GM21576 (cell line): ENCODE measurements at regions not wholly inside any gene's neighbourhood (a gene's known extent, or its start where the extent isn't known, plus 50 kb on each side); places are given as distances from the start of the nearest gene placed in this dataset.

ENCODE experiments used
- ATAC-seq: cut with Tn5 transposase; IDR thresholded peaks from one replicate; pipeline ENCODE4 v1.9.1; 2021; ENCODE audit warnings: mild to moderate bottlenecking, moderate library complexity; ENCODE audit not compliant: unreplicated experiment

GRCh38 chr4:129641179-129641578, 545.2 kb downstream of the C4orf33 start:
- ATAC-seq, result peak; percentile 79

GRCh38 chr4:129645461-129645860, 549.5 kb downstream of the C4orf33 start:
- ATAC-seq, result no peak

DNA sequence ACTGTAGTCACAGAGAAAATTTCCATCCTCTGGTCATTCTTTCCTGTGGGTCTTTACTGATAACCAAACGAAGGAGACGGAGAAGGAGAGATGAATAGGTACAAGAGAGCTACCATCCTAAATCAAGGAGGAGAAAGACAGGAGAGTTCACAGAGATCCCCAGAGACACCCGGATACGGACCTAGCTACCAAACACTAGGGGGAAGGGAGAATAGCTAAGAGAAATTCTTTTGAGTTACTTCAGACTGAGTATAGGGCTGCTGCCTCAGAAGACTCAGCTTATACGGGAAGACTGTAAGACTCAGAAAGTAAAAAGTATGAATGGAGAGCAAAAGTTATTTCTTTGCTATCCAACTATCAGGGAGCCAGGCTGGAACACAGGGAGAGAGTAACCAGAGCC, 572.1 kb downstream of the C4orf33 start:
- no peak for ATAC-seq

- no peak for ATAC-seq
These were observed 577.0 kb downstream of the C4orf33 start for GRCh38 chr4:129672941-129673340.

DNA sequence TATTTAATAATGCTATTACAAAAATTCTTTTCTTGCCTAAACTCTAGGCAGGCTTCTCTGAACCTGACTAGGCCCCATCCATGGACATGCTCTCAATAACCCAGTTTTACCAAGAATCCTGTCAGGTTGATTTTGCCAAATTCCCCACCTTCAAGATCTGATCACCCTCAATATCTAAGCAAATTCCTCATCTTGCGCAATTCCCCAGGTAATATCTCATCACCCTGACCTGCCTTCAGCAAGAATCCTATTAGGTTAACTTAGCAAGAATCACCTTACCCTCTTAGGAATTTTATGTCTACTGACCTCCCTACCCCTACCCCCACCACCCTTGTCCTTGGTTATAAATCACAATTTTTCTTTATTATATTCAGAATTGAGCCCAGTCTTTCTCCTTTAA, 579.1 kb downstream of the C4orf33 start:
- ATAC-seq, result no peak

GRCh38 chr4:129676934-129677333, 581.0 kb downstream of the C4orf33 start:
- no peak for ATAC-seq

DNA sequence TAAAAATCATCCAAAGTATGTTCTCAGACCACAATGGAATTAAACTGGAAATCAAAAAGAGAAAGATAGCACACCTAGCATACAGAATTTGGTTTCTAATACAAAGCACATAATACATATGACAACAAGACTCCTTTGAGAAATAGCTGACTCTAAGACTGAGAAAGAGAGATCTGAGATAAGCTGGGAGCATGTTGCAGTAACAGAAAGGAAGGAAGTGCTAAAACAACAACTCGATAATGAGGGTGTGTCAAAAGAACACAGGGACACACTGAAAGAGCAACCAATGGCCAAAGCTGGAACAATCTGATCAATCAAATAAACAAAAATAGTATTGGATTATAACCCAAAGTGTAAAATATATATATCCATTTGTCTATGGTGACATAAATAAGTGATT, 586.6 kb downstream of the C4orf33 start:
- ATAC-seq, result no peak

DNA sequence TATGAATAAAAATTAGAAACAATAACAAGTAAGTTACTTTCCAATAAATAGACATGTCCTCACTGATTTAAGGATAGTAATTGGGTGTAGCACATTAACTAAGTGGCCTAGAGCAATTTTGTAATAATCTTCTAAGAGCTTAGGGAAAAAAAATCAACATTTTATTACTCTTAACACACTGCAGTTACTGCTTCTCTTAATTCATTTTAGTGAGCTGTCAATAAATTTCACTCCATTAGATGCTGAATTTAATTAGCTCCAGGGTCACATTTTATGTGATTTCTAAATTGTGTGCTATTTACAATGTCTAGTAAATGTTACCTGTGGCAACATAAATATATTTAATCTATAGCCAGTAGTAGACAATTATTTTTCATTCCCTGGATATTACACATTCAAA, 612.0 kb downstream of the C4orf33 start:
- ATAC-seq, result no peak

GRCh38 chr4:129708784-129709183, 612.8 kb downstream of the C4orf33 start:
- ATAC-seq, result no peak

- ATAC-seq, result no peak
These were observed 642.2 kb downstream of the C4orf33 start for GRCh38 chr4:129738175-129738574.

DNA sequence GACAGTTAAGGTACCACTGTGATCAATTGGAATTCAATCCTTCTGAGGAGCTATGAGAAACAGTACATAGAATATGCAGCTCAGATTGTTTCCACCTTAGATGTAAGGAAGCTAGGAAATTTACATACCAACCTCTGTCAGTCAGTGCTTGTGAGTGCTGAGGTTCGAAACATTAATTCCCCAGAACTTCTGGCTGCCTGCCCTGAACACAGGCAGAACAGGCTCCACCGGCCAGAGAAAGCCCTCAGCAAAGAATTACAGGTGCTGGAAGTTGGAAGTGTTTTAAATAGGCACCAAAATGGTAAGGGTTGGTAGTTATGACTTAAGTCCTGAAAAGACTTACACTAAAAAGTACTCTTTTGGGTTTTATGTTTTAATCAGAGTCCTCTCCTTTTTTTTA, 651.8 kb downstream of the C4orf33 start:
- no peak for ATAC-seq

DNA sequence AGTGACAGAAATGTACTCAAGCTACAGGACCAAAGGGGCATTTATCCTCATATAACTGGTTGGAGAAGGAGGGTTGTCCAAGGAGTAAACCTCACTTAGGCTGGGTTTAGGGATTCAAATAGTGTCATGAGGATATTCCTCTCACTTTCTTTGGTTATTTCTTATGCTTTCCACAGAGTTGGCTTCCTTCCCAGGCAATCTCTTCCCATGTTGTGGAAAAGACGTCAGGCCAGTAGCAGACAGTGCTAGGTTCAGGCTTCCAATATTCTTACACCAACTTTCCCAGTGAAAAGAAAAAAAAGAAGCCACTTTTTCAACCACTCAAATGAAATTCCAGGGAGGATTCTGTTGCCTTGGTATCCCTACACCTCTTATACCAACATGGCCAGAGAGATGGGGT, 653.0 kb downstream of the C4orf33 start:
- no peak for ATAC-seq

DNA sequence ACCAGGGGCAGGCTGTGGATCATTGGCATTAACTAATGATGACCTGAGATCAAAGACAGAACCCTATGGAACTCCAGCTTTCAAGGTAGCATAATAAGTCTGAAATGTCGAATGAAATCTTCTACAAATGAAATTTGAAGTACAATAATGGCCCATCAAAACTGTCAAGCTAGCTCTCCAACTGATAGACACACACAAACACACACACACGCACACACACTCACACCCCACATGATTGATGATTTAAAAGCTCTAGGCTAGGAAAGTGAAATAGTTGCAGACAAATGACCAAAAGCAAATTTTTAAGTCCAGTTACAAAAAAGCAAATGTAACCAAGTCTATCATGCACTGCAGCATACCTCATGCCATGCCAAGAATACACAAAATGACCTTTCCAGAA, 655.7 kb downstream of the C4orf33 start:
- no peak for ATAC-seq

DNA sequence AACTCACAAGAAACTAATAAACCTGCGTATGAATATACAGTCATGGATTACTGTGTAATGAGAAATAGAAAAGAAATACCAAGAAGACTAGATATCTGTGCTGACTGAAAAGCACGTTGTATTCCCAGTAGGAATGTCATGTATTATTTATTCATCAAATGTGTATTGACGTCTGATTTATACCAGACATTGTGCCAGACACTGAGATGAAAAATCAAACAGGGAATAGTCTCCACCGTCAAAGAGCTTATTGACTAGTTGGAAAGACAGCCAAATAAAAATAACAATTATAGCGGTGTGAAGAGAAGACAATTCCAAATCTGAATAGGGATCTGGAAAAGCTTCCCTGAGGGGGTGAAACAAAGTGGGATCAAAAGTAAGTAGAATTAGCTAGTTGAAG, 687.6 kb downstream of the C4orf33 start:
- no peak for ATAC-seq

- ATAC-seq, result no peak
These were observed 692.5 kb downstream of the C4orf33 start for GRCh38 chr4:129788486-129788885.

DNA sequence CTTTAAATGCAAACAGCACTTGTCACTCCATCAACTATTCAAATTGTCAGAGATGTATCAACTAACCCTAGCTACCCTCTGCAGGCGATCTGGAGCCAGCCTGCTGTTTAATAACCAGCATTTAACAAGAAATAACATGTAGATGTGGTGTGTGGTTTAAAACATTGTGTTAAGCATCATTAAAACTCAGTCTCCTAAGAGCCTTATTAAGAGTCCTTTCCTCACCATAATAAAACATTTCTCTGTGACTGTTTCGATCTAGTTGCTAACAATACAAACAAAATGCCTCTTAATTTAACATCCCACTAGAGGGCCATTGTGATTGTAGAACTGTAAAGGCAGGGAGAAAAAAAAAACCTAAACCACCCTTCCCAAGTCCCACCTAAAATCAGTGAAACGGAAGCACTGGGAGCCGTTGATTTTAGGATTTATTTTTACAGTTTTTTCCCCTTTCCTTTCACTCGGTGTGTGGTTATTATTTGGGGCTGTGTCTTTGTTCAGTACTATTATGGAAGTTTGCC, 708.6 kb downstream of the C4orf33 start:
- no peak for ATAC-seq

GRCh38 chr4:129806986-129807385, 711.0 kb downstream of the C4orf33 start:
- ATAC-seq, result no peak

GRCh38 chr4:129808242-129808641, 712.3 kb downstream of the C4orf33 start:
- ATAC-seq, result no peak

DNA sequence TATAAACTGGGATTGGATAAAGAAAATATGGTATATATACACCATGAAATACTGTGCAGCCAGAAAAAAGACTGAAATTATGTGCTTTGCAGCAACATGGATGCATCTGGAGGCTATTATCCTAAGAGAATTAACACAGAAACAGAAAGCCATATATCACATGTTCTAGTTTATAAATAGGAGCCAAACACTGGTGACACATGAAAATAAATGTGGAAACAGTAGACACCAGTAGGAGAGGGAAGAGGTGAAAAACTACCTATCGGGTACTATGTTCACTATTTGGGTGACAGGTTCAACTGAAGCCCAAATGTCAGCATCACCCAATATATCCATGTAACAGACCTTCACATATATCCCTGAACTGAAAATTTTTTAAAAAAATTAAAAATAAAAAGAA, 725.1 kb downstream of the C4orf33 start:
- ATAC-seq, result no peak

- no peak for ATAC-seq
These were observed 726.0 kb downstream of the C4orf33 start for GRCh38 chr4:129821963-129822362.

DNA sequence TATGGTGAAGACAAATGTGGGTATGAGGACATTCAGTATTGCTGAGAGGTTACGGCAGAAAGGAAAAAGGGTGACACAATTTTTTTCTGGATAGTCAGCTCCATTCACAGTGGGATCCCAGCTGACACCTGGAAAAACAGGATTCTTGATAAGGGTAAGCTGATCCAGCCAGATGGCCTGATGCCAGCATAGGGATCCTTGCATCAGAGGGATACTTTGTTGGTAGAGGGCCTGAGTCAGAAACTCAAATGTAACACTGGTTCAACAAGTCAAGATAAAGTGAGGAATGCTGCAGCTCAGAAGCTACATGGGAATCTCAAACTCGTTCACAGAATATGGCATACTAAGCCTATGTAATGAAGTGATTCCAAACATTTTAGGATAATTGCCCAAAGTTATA, 726.7 kb downstream of the C4orf33 start:
- no peak for ATAC-seq

DNA sequence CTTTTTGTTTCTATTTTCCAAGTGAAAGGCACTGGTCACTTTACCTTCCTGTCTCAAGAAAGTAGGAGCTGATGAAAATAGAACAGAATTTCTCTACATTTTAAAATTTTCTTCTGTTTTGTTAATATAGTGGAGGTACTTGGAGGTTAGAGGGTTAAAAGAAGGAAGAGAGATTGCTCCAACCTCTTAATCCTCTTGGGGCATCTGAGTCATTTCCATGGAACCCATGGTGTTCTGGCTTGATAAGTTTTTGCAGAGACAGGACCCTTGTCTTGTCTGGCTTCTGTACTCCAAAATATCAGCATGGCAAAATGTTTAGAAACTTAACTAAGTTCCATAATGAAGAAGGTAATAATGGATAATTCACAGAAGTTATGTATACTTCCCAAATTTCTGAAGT, 727.2 kb downstream of the C4orf33 start:
- no peak for ATAC-seq

DNA sequence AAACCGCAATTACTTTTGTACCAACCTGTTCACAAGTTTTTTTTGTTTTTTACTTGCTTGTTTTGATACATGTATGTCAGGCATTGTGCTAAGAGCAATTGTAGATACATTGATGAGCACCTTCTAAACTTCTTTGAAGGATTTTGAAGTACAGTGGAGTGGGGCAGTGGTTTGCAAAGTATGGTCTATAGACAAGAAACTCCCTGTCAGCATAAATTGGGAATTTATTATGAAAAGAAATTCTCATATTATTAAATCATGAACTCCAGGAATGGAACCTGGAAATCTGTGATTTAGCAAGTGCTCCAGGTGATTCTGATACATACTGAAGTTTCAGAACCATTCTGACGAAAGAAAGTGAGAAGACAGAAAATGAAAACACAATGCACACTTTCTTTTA, 733.4 kb downstream of the C4orf33 start:
- no peak for ATAC-seq

DNA sequence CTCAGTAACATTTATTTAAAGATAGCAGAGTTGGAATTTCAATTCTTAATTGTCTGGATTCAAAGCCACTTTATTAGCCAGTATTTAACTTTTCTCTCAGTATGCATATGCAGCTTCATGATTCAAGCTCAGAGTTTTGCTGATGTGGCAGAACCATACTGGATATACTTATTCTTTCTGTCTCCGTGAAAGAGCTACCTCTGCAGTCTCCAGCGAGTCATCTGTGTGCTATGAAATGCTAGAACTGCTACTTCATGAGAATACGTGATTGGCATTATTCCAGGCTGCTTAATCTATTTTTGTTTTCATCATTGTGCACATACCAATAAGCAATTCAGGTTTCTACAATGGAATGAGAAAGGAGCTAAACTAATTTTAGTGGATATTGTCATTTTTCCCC, 743.7 kb downstream of the C4orf33 start:
- no peak for ATAC-seq
